ENCODE measurements at regions not wholly inside any gene's neighbourhood (a gene's known extent, or its start where the extent isn't known, plus 50 kb on each side); places are given as distances from the start of the nearest gene placed in this dataset.

GRCh38 chr9:87127543-87127942 is 180.2 kb upstream of the GAS1 start:
- H2AFZ ChIP-seq: no peak overlapping the region
- TF ChIP-seq EZH2phosphoT487 (IDR thresholded peaks at IDR 0.05; ENCODE audit: insufficient read depth, low read depth) (no peak), EZH2 (IDR thresholded peaks at IDR 0.05; ENCODE audit: insufficient read depth, poor library complexity, severe bottlenecking) (no peak)
- no peak overlapping the region for H3K27ac ChIP-seq
- H3K9me3 ChIP-seq (ENCODE audit: low read depth): no peaks in the 10 kb centered on the region
- no peaks in the 10 kb centered on the region for H3K79me2 ChIP-seq (ENCODE audit: insufficient read depth)
- DNase-seq: no peak
- H3K27me3 ChIP-seq (replicated peaks; ENCODE audit: insufficient read depth): no peaks in the 10 kb centered on the region
- no peak overlapping the region for H3K4me3 ChIP-seq
- H3K36me3 ChIP-seq (ENCODE audit: low read depth): no peaks in the 10 kb centered on the region
- 97 to 100% methylated on average over 1 of the region's 1 CpG for WGBS, 2 experiments (ENCODE audit: low coverage in 1 of 2, low lambda C conversion rate in 2 of 2, missing lambda C conversion rate in 2 of 2)
- no peak overlapping the region for H3K4me2 ChIP-seq (ENCODE audit: unreplicated experiment)
- H3K9me2 ChIP-seq (ENCODE audit: insufficient read depth): no peaks in the 10 kb centered on the region
- H3F3A ChIP-seq (ENCODE audit: insufficient read depth): peaks cover 17% of the 10 kb centered on the region
- no peaks in the 10 kb centered on the region for H4K20me1 ChIP-seq (ENCODE audit: insufficient read depth)
- H3K9ac ChIP-seq: no peak overlapping the region
- in situ Hi-C loops (cut with MboI): no loop called here
- peaks cover 14% of the 10 kb centered on the region for H3K4me1 ChIP-seq (ENCODE audit: insufficient read depth)

DNA sequence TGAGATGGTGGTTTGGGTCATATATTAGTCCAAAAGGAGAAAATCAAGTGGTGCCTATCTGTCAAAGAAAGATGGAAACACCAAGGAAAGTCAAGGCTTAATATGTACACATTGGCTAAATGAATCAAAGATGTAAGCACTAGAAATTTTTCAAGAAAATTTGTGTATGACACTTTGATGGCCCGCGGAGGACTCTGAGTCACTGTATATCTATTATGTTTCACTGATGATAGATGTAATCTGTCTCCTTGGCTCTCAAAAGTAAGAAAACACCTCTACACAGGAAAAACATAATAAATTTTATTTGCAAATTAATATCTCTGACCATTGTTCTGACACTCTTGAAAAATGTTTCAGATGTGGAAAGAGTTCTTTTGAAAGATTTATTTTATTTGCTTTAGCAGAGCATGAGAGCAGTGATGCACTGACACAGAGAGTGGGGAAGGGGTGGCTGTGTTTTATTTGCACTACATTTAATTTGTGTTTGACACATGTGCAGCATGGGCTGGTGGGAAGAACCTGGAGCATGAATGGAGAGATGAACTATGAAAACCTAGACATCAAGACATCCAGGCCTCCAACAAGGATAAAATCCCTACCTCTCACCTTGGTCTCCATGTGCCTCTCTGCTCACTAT is 180.8 kb upstream of the GAS1 start:
- Histone ChIP-seq H3K4me2 (ENCODE audit: unreplicated experiment) (no peak overlapping the region), H3K27ac (no peak overlapping the region), H3F3A (ENCODE audit: insufficient read depth) (peaks cover 13% of the 10 kb centered on the region; the same call in 1 of the 2 replicates), H4K20me1 (ENCODE audit: insufficient read depth) (no peaks in the 10 kb centered on the region), H3K4me3 (no peak overlapping the region), H3K9ac (no peak overlapping the region), H2AFZ (no peak overlapping the region), H3K27me3 (replicated peaks; ENCODE audit: insufficient read depth) (no peaks in the 10 kb centered on the region), H3K9me2 (ENCODE audit: insufficient read depth) (no peaks in the 10 kb centered on the region), H3K36me3 (ENCODE audit: low read depth) (no peaks in the 10 kb centered on the region), H3K79me2 (ENCODE audit: insufficient read depth) (no peaks in the 10 kb centered on the region), H3K9me3 (ENCODE audit: low read depth) (no peaks in the 10 kb centered on the region), H3K4me1 (ENCODE audit: insufficient read depth) (peaks cover 9% of the 10 kb centered on the region)
- no peak for TF ChIP-seq EZH2 (IDR thresholded peaks at IDR 0.05; ENCODE audit: insufficient read depth, poor library complexity, severe bottlenecking)
- TF ChIP-seq EZH2phosphoT487 (IDR thresholded peaks at IDR 0.05; ENCODE audit: insufficient read depth, low read depth): no peak
- DNase-seq: no peak
- in situ Hi-C loops (cut with MboI): no loop called here
- WGBS, 2 experiments (ENCODE audit: low coverage in 1 of 2, low lambda C conversion rate in 2 of 2, missing lambda C conversion rate in 2 of 2): 93% methylated on average over 2 of the region's 2 CpGs

GRCh38 chr9:87128844-87129493 is 181.7 kb upstream of the GAS1 start:
- Histone ChIP-seq H3K27ac (no peak overlapping the region), H2AFZ (no peak overlapping the region), H3K4me2 (ENCODE audit: unreplicated experiment) (no peak overlapping the region), H3K9me3 (ENCODE audit: low read depth) (no peaks in the 10 kb centered on the region), H3K27me3 (replicated peaks; ENCODE audit: insufficient read depth) (no peaks in the 10 kb centered on the region), H3K4me1 (ENCODE audit: insufficient read depth) (0 out of 2 replicates have a peak, but pooled peaks cover under 1% of the 10 kb centered on the region), H3K4me3 (no peak overlapping the region), H3F3A (ENCODE audit: insufficient read depth) (peaks cover 4% of the 10 kb centered on the region; the same call in 1 of the 2 replicates), H4K20me1 (ENCODE audit: insufficient read depth) (no peaks in the 10 kb centered on the region), H3K9me2 (ENCODE audit: insufficient read depth) (no peaks in the 10 kb centered on the region), H3K79me2 (ENCODE audit: insufficient read depth) (no peaks in the 10 kb centered on the region), H3K9ac (no peak overlapping the region), H3K36me3 (ENCODE audit: low read depth) (no peaks in the 10 kb centered on the region)
- TF ChIP-seq EZH2 (IDR thresholded peaks at IDR 0.05; ENCODE audit: insufficient read depth, poor library complexity, severe bottlenecking) (no peak), EZH2phosphoT487 (IDR thresholded peaks at IDR 0.05; ENCODE audit: insufficient read depth, low read depth) (no peak)
- DNase-seq: no peak
- 53 to 55% methylated on average over 5 of the region's 5 CpGs for WGBS, 2 experiments (ENCODE audit: low coverage in 1 of 2, low lambda C conversion rate in 2 of 2, missing lambda C conversion rate in 2 of 2)
- in situ Hi-C loops (cut with MboI): no loop called here

- WGBS, 2 experiments (ENCODE audit: low coverage in 1 of 2, low lambda C conversion rate in 2 of 2, missing lambda C conversion rate in 2 of 2): 96 to 98% methylated on average over 2 of the region's 2 CpGs
- in situ Hi-C loops (cut with MboI): no loop called here
- no peaks in the 10 kb centered on the region for H3K4me1 ChIP-seq (ENCODE audit: insufficient read depth)
- no peak overlapping the region for H3K4me3 ChIP-seq
- no peak overlapping the region for H3K27ac ChIP-seq
- no peak overlapping the region for H3K9ac ChIP-seq
- no peaks in the 10 kb centered on the region for H4K20me1 ChIP-seq (ENCODE audit: insufficient read depth)
- no peaks in the 10 kb centered on the region for H3K36me3 ChIP-seq (ENCODE audit: low read depth)
- H3K9me3 ChIP-seq (ENCODE audit: low read depth): no peaks in the 10 kb centered on the region
- H3K27me3 ChIP-seq (replicated peaks; ENCODE audit: insufficient read depth): no peaks in the 10 kb centered on the region
- no peaks in the 10 kb centered on the region for H3F3A ChIP-seq (ENCODE audit: insufficient read depth)
- DNase-seq: no peak
- no peak overlapping the region for H2AFZ ChIP-seq
- no peak overlapping the region for H3K4me2 ChIP-seq (ENCODE audit: unreplicated experiment)
- no peaks in the 10 kb centered on the region for H3K79me2 ChIP-seq (ENCODE audit: insufficient read depth)
- no peak for TF ChIP-seq EZH2 (IDR thresholded peaks at IDR 0.05; ENCODE audit: insufficient read depth, poor library complexity, severe bottlenecking)
- no peak for TF ChIP-seq EZH2phosphoT487 (IDR thresholded peaks at IDR 0.05; ENCODE audit: insufficient read depth, low read depth)
- no peaks in the 10 kb centered on the region for H3K9me2 ChIP-seq (ENCODE audit: insufficient read depth)
Observed at GRCh38 chr9:87135074-87135473, 187.8 kb upstream of the GAS1 start.
